Kidney (tissue), 13 donors: ENCODE measurements at regions not wholly inside any gene's neighbourhood (a gene's known extent, or its start where the extent isn't known, plus 50 kb on each side); places are given as distances from the start of the nearest gene placed in this dataset.

ENCODE experiments used
- DNase-seq, 5 donors: peaks; one replicate each; pipeline ENCODE4 v3.0.0-alpha.2; 2013 to 2020
- FAIRE-seq: peaks from 2 replicates; lab custom pipeline; 2012; peaks lifted over from hg19 to GRCh38; lab: Jason Lieb, UNC
- H3K27ac ChIP-seq, 2 donors: one replicate each; pipeline ENCODE4 v1.7.0; 2013; ENCODE audit warnings: low read depth in 2 of 2, low read length in 2 of 2, inconsistent platforms in 1 of 2
- H3K27me3 ChIP-seq: one replicate; pipeline ENCODE4 v1.7.1; 2013; ENCODE audit warnings: low read length, inconsistent platforms; ENCODE audit not compliant: control insufficient read depth, insufficient read depth
- H3K36me3 ChIP-seq, 3 donors: one replicate each; pipeline versions ENCODE4 v1.7.0 to v1.7.1; 2013; ENCODE audit warnings: low read length in 3 of 3, control low read depth in 1 of 3, inconsistent platforms in 1 of 3; ENCODE audit not compliant: insufficient read depth in 3 of 3, control insufficient read depth in 2 of 3
- H3K4me1 ChIP-seq, 3 donors: one replicate each; pipeline versions ENCODE4 v1.7.0 to v1.7.1; 2013; ENCODE audit warnings: low read length in 3 of 3, inconsistent platforms in 1 of 3, low read depth in 1 of 3; ENCODE audit not compliant: control insufficient read depth in 2 of 3, insufficient read depth in 2 of 3
- H3K4me3 ChIP-seq, 3 donors: one replicate each; pipeline versions ENCODE4 v1.7.0 to v1.8.1; 2013; ENCODE audit warnings: low read length in 3 of 3, control low read depth in 1 of 3, inconsistent platforms in 1 of 3
- H3K9ac ChIP-seq, 3 donors: one replicate each; pipeline versions ENCODE4 v1.7.0 to v1.7.1; 2013; ENCODE audit warnings: low read length in 3 of 3, control low read depth in 1 of 3, inconsistent platforms in 1 of 3
- H3K9me3 ChIP-seq, 3 donors: one replicate each; pipeline versions ENCODE4 v1.7.0 to v1.7.1; 2013; ENCODE audit warnings: low read length in 3 of 3, control low read depth in 1 of 3, inconsistent platforms in 1 of 3; ENCODE audit not compliant: control insufficient read depth in 2 of 3, insufficient read depth in 1 of 3
- intact Hi-C: fragments of 100-400 bp; cut with DNase I; formaldehyde crosslinking; loops from one replicate; pipeline ENCODE4 v1.11.1; 2022
- TF ChIP-seq, protein P1 (sequence below): IDR thresholded peaks from 3 replicates; pipeline ENCODE4 v1.5.1; 2012; ENCODE audit warnings: mild to moderate bottlenecking, moderate library complexity, borderline replicate concordance; ENCODE audit not compliant: insufficient read depth; ENCODE audit errors: extremely low read depth
- donor health status: control.
- donor health status: control.
- donor health status: control.
- donor health status: control.
- donor health status: control.
- donor health status: DM: yes; HTN: yes; CAD: no.
- donor health status: Normal renal cell carcinoma (clear cell type).

DNA sequence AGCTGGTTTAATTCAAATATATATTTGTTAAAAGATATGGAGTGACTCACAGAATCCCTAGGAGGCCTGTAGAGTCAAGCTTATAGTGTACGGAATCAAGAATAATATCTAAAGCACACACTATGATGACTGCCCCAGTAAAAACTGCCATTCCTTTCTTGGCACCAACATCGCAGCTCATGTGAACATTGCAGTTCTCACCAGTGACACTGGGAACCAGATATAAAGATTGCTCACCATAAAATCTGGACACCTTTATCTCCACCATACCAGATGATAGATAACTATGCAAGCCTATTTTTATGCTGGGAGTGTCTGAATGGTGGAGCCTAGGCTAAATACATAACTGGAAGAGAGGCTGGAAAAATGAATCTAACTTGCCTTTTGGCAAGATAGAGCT is 463.9 kb upstream of the TBX3 start:
- FAIRE-seq (no peak), DNase-seq (no peak)
- intact Hi-C loops = no loop called here
- H3K36me3 ChIP-seq = no peaks in the 10 kb centered on the region
- H3K27ac ChIP-seq = no peak overlapping the region
- no peak overlapping the region for H3K4me3 ChIP-seq
- TF ChIP-seq, protein P1, sequence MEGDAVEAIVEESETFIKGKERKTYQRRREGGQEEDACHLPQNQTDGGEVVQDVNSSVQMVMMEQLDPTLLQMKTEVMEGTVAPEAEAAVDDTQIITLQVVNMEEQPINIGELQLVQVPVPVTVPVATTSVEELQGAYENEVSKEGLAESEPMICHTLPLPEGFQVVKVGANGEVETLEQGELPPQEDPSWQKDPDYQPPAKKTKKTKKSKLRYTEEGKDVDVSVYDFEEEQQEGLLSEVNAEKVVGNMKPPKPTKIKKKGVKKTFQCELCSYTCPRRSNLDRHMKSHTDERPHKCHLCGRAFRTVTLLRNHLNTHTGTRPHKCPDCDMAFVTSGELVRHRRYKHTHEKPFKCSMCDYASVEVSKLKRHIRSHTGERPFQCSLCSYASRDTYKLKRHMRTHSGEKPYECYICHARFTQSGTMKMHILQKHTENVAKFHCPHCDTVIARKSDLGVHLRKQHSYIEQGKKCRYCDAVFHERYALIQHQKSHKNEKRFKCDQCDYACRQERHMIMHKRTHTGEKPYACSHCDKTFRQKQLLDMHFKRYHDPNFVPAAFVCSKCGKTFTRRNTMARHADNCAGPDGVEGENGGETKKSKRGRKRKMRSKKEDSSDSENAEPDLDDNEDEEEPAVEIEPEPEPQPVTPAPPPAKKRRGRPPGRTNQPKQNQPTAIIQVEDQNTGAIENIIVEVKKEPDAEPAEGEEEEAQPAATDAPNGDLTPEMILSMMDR = no peak
- no peaks in the 10 kb centered on the region for H3K4me1 ChIP-seq
- H3K27me3 ChIP-seq = no peaks in the 10 kb centered on the region
- no peak overlapping the region for H3K9ac ChIP-seq
- no peaks in the 10 kb centered on the region for H3K9me3 ChIP-seq

DNA sequence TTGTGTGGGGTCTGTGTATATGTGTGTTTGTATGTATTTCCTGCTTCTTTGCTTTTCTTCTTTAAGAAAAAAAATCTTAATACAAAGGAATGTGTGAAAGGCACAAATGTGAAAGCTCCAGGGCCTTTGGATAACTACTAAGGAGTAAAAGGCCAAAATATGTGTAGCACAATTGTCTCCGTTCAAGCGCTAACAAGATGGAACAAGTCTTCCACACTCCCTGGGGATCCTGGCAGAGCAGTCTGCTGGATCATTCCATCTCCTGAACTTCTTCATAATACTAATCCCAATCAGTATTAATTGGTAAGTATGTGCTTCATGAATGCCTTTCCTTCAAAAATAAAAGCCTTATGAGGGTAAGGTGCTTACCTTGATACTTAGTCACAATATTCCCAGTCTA is 462.5 kb upstream of the TBX3 start:
- intact Hi-C loops = no loop called here
- DNase-seq (no peak), FAIRE-seq (no peak)
- Histone ChIP-seq H3K9ac (no peak overlapping the region), H3K4me1 (no peaks in the 10 kb centered on the region), H3K36me3 (no peaks in the 10 kb centered on the region), H3K4me3 (no peak overlapping the region), H3K27ac (no peak overlapping the region), H3K27me3 (no peaks in the 10 kb centered on the region), H3K9me3 (no peaks in the 10 kb centered on the region)
- TF ChIP-seq, protein P1 = no peak

DNA sequence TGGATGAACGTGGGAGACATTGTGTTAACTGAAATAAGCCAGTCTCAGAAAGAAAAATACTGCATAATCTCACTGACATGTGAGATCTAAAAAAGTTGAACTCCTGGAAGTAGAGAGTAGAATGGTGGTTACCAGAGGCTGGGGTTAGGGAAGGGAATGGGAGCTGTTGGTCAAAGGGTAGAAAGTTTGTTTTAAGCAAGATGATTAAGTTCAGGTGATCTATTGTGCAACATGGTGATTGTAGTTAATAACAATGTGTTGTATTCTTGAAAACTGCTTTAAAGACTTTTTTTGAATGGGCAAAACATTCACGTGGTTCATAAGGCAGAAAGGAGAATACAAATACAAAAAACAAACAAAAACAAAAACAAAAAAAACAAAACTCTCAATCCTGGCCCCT is 460.4 kb upstream of the TBX3 start:
- Histone ChIP-seq H3K9me3 (no peaks in the 10 kb centered on the region), H3K9ac (no peak overlapping the region), H3K27ac (no peak overlapping the region), H3K36me3 (no peaks in the 10 kb centered on the region), H3K27me3 (no peaks in the 10 kb centered on the region), H3K4me1 (no peaks in the 10 kb centered on the region), H3K4me3 (no peak overlapping the region)
- no peak for DNase-seq
- TF ChIP-seq, protein P1 = no peak
- no peak for FAIRE-seq
- intact Hi-C loops = no loop called here

DNA sequence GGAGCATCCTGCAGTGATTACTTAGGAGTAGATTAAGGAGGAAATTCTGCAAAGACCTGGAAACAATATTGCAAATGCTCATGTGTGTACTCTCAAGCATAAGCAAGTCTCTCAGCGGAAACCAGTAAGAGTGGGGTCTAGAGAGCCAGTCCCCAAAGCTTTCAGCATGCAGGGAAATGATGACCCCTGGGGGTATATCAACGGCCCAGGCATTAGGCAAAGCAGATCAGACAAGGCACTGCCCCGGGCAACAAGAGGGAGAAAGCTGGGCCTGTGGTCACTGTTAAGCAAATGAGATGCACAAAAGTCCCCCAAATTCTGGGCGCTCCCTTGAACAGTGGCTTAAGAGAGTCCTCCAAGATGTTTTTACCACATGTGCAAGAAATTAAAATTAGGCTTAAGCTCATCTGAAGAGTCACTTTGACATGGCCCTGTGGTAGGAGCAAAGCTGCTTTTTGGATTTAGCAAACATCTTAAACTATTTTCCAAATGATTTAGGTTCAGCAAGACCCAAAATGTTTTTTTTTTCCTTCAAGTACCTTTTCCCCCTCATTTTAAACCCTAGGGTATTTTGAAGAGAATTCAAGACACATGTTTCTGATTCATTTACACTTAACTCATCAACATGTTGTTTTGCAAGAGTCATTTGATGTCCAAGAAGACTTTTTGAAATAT is 457.1 kb upstream of the TBX3 start:
- H3K36me3 ChIP-seq = no peaks in the 10 kb centered on the region
- H3K9me3 ChIP-seq = no peaks in the 10 kb centered on the region
- intact Hi-C loops = no loop called here
- H3K27me3 ChIP-seq = no peaks in the 10 kb centered on the region
- H3K27ac ChIP-seq = no peak overlapping the region
- TF ChIP-seq, protein P1 = no peak
- FAIRE-seq (no peak), DNase-seq (no peak)
- H3K4me1 ChIP-seq = no peaks in the 10 kb centered on the region
- no peak overlapping the region for H3K9ac ChIP-seq
- no peak overlapping the region for H3K4me3 ChIP-seq
